ENCODE measurements at regions not wholly inside any gene's neighbourhood (a gene's known extent, or its start where the extent isn't known, plus 50 kb on each side); places are given as distances from the start of the nearest gene placed in this dataset.

- TF ChIP-seq ZNF518A (tag by site-specific recombination; conservative IDR thresholded peaks at IDR 0.05; ENCODE audit: low read depth) (no peak), ZNF48 (tag by site-specific recombination; IDR thresholded peaks at IDR 0.05) (no peak), FEZF1 (tag by site-specific recombination; IDR thresholded peaks at IDR 0.05) (no peak), KLF1 (tag by site-specific recombination; IDR thresholded peaks at IDR 0.05) (no peak), ZNF664 (tag by site-specific recombination; IDR thresholded peaks at IDR 0.05) (no peak), ZNF510 (tag by site-specific recombination; IDR thresholded peaks at IDR 0.05; ENCODE audit: insufficient replicate concordance) (no peak), ZNF558 (tag by site-specific recombination; IDR thresholded peaks at IDR 0.05) (no peak), BCL11A (tag by site-specific recombination; IDR thresholded peaks at IDR 0.05; ENCODE audit: low read depth) (no peak), ZNF140 (tag by site-specific recombination; IDR thresholded peaks at IDR 0.05) (no peak), ZNF223 (tag by site-specific recombination; IDR thresholded peaks at IDR 0.05) (no peak), ZNF423 (tag by site-specific recombination; IDR thresholded peaks at IDR 0.05) (no peak), ZNF26 (tag by site-specific recombination; IDR thresholded peaks at IDR 0.05) (peak; percentile 40; the same call in 1 of the 2 replicates), ZFP69B (tag by site-specific recombination; IDR thresholded peaks at IDR 0.05) (no peak), ZNF280C (tag by site-specific recombination; IDR thresholded peaks at IDR 0.05) (no peak), ZBTB21 (tag by site-specific recombination; IDR thresholded peaks at IDR 0.05) (peak; percentile 62; the same call in 1 of the 2 replicates), ZNF785 (tag by site-specific recombination; IDR thresholded peaks at IDR 0.05) (no peak), ZNF555 (tag by site-specific recombination; conservative IDR thresholded peaks at IDR 0.05) (no peak), ZNF280D (tag by site-specific recombination; IDR thresholded peaks at IDR 0.05) (peak; percentile 77; the same call in 1 of the 2 replicates), ELK4 (IDR thresholded peaks at IDR 0.05; ENCODE audit: borderline replicate concordance, low read depth, low read length) (no peak), ZNF148 (tag by site-specific recombination; IDR thresholded peaks at IDR 0.05; ENCODE audit: borderline replicate concordance) (no peak), ZNF561 (tag by site-specific recombination; IDR thresholded peaks at IDR 0.05; ENCODE audit: borderline replicate concordance) (no peak), ZNF175 (tag by site-specific recombination; IDR thresholded peaks at IDR 0.05) (no peak), GFI1B (tag by site-specific recombination; IDR thresholded peaks at IDR 0.05) (no peak), ZFP41 (tag by site-specific recombination; IDR thresholded peaks at IDR 0.05; ENCODE audit: borderline replicate concordance) (no peak), HOXA7 (CRISPR knock-in tag; IDR thresholded peaks at IDR 0.05; ENCODE audit: borderline replicate concordance) (no peak), ZFHX2 (tag by site-specific recombination; conservative IDR thresholded peaks at IDR 0.05) (0 out of 2 replicates have a peak, but pooled peaks have one; percentile 6)
Observed at GRCh38 chr1:184287001-184287400, 99.8 kb upstream of the C1orf21 start (continued).
